CD4-positive, alpha-beta T cell treated with Interleukin-17A for 4 hours (primary cell): ENCODE measurements at regions not wholly inside any gene's neighbourhood (a gene's known extent, or its start where the extent isn't known, plus 50 kb on each side); places are given as distances from the start of the nearest gene placed in this dataset.
"Not testable (repeated sequence)": the region's sequence is repeated elsewhere in the genome, so short reads cannot be mapped to it uniquely, and the experiment has no call there.

Experiments
- DNase-seq: peaks from one replicate; pipeline ENCODE4 v3.0.0-alpha.2; 2020; ENCODE audit warnings: mixed read lengths

- no peak for DNase-seq
Measured at GRCh38 chr12:75754141-75754540, 242.7 kb upstream of the KRR1 start.

GRCh38 chr12:75751769-75752471 is 240.5 kb upstream of the KRR1 start:
- DNase-seq: no peak

- no peak for DNase-seq
Measured at GRCh38 chr12:75750716-75751306, 239.4 kb upstream of the KRR1 start.

DNA sequence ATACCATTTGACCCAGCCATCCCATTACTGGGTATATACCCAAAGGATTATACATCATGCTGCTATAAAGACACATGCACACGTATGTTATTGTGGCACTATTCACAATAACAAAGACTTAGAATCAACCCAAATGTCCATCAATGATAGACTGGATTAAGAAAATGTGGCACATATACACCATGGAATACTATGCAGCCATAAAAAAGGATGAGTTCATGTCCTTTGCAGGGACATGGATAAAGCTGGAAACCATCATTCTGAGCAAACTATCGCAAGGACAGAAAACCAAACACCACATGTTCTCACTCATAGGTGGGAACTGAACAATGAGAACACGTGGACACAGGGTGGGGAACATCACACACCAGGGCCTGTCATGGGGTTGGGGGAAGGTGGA is 237.6 kb upstream of the KRR1 start:
- DNase-seq: not testable (repeated sequence)

DNA sequence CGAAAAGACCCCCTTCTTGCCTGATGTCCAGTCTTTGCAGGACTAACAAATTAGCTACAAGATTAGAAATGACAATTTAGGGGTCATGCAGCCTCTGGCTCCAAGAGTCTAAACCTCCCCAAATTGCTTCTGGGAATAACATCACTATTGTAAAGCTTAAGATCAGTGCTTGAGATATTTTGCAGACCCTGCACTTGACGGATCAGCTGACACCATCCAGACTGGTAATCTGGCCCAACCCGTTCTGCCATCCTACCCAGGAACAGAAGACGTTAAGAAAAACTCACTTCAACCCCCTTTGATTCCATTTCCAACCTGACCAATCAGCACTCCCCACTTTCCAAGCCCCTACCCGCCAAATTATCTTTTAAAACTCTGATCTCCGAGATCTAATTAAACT is 236.7 kb upstream of the KRR1 start:
- DNase-seq: no peak

- no peak for DNase-seq
Measured at GRCh38 chr12:75747572-75748021, 236.2 kb upstream of the KRR1 start.

DNA sequence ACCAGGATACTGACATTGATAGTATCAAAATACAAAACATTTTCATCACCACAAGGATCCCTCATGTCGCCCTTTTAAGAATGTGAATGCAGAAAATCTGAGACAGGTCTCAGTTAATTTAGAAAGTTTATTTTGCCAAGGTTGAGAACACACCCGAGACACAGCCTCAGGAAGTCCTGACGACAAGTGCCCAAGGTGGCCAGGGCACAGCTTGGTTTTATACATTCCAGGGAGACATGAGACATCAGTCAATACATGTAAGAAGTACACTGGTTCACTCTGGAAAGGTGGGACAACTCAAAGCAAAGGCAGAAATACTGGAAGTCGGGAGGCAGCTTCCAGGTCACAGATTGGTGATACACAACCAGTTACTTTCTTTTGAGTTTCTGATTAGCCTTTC is 235.2 kb upstream of the KRR1 start:
- DNase-seq: no peak

DNA sequence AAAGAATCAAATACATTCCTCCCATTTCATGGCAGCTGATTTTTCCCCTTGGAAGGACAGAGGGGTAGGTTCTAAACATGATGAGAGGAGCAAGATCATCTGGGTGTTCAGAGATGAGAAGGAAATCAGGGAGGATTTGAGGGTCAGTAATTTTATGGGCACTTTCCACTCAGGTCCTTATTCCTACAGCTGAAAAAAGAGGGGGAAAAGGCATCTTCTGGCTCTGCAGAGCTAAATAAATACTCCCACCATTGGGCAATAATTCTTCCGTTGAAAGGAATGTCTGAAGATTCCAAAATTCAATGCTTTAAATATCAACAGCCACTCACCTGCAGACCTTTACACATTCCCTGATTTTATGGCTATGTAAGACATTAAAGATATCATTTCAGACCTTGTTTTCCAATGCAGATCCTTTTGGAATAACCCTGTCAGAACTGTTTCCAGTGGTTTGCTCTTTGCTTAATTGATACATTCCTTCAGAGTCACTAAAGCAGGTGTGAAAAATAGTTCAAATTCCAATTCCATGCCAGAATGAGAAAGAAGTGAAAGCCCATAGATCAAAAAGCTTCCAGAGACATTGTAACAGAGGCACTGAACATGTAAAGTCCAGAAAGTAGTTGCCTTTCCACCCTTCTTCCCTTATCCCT is 233.3 kb upstream of the KRR1 start:
- DNase-seq: no peak

- DNase-seq: no peak
Measured at GRCh38 chr12:75742961-75743360, 231.6 kb upstream of the KRR1 start.

DNA sequence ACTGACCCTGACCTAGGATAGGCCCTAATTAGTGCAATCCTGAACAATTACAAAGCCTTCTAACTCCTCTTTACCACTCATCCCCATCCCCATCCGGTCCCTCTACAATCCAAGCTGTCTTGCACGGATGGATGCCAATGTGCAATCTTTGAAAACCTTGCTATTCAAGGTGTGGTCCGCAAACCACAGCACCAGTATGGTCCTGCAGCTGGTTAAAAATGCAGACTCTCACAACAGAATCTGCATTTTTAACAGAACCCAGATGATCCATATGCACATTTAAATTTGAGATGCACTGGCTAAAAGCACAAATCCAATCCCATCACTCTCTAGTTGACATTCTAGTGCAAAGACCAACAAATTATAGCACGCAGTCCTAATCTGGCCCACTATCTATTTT is 230.6 kb upstream of the KRR1 start:
- DNase-seq: no peak

GRCh38 chr12:75739912-75740311 is 228.5 kb upstream of the KRR1 start:
- no peak for DNase-seq

DNA sequence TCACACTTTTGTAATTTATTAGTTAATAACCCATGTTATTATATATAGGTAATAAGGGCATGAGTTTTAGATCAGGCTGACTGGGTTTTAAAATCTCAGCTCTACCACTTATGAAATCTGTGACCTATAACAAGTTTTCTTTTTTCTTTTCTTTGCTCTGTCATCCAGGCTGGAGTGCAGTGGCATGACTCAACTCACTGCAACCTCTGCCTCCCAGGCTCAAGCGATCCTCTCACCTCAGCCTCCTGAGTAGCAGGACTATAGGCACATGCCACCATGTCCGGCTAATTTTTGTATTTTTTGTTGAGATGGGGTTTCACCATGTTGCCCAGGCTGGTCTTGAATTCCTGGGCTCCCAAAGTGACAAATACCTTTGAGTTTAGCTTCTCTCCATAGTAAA is 227.7 kb upstream of the KRR1 start:
- not testable (repeated sequence) for DNase-seq

GRCh38 chr12:75738486-75738885 is 227.1 kb upstream of the KRR1 start:
- peak; percentile 6 for DNase-seq

GRCh38 chr12:75735853-75736252 is 224.4 kb upstream of the KRR1 start:
- DNase-seq: no peak

- no peak for DNase-seq
Measured at GRCh38 chr12:75728826-75729225, 217.4 kb upstream of the KRR1 start.

- DNase-seq: no peak
Measured at GRCh38 chr12:75727577-75727976, 216.2 kb upstream of the KRR1 start.

DNA sequence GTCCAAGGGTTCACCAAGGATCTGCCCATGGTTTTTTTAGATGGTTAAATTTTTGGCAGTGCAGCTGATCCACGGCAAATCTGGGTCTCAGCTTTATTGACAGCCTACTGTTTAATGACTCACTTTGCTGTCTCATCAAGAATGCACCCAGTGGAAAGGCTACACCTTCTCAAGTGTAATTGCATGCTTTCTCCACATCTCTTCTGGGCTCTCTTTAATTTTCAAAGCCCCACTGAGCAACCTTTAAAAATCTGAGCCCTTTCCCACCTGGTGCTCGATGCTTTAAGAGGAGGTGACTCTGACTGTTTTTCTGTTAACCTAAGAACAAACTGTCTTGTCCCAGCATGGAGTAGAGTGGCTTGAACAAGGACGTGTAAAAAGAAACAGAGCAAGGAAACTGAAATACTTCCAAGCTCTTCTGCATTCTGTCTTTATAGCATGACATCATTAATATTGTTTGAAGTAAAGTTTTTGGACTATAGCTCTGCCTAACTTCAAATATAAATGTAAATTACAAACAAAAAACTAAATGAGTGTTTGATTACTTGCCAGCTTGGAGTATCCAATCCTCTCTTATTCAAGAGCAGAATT is 214.2 kb upstream of the KRR1 start:
- no peak for DNase-seq

GRCh38 chr12:75724928-75725312 is 213.5 kb upstream of the KRR1 start:
- no peak for DNase-seq

DNA sequence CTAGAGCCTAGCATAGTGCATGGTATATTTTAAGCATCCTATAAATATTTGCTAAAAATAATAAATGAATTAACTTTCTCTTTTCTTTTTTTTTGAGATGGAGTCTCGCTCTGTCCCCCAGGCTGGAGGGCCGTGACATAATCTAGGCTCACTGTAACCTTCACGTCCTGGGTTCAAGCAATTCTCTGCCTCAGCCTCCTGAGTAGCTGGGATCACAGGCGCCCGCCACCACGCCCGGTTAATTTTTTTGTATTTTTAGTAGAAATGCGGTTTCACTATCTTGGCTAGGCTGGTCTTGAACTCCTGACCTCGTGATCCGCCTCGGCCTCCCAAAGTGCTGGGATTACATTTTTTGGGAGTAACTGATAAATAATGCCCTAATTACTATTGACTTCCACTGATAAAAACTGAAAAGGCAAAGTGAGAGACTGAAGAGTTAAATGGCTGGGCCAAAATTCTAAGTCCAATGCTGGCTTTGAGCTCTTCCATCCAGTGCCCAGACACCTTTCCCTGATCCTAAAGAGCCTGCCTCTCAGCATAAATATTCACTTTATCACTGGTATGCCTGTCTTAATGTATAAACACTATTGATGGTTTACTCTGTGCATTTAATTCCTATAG is 213.0 kb upstream of the KRR1 start:
- no peak for DNase-seq

- peak; percentile 57 for DNase-seq
Measured at GRCh38 chr12:75722714-75723200, 211.3 kb upstream of the KRR1 start.

- DNase-seq: no peak
Measured at GRCh38 chr12:75721796-75722195, 210.4 kb upstream of the KRR1 start.

DNA sequence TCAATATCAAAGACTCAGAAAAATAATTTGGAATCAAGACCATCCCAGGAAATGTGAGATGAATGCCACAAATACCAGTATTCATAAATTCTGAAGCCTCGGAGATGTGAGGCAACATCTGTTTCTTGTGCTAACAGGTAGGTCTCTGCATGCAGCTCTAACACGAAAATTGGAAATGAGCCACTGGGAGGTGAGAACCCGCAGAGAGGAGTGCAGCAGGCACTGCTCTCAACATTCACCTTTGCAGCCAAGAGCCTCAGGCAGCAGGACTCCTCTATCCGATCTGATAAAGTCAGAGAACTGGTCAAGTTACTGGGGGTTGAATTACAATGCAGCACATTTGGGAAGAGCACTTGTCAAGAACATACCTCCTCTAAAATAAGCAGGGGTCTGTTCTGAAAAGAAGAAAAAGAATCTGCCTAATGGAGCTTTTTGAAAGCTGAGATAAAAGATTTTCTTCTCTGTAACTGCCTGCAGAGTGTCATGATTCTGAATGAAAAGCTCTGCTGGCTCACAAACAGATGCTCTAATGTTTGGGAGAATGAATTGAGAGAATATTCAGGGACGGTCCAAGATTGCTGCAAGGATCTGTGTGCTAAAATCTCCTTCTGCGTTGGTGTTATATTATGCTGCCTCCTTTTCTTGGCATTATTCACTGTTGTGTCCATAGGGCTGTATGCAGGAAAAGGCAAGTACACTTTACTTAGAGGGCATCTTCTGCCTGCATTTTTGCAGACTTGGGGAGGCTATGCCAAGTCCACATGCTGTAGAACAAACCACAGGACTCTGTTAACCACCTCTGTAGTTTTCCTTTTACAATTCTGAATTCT is 209.6 kb upstream of the KRR1 start:
- DNase-seq: no peak
